SK-N-SH treated with all-trans-retinoic acid at 6 μM for 48 hours (cell line): ENCODE measurements at regions not wholly inside any gene's neighbourhood (a gene's known extent, or its start where the extent isn't known, plus 50 kb on each side); places are given as distances from the start of the nearest gene placed in this dataset.

Experiments
- ATAC-seq: fragments of 200-7000 bp; cut with Tn5 transposase; 3 replicates; pipeline ENCODE4 v1.9.1; 2020; ENCODE audit warnings: mild to moderate bottlenecking, moderate library complexity
- BACH2 ChIP-seq: fragments of 250-450 bp; sonication (Bioruptor Pico); IDR thresholded peaks from 2 replicates; pipeline ENCODE4 v1.9.0; 2021; ENCODE audit warnings: mild to moderate bottlenecking, borderline replicate concordance
- CSDC2 ChIP-seq: fragments of 250-450 bp; sonication (Bioruptor Pico); IDR thresholded peaks from 2 replicates; pipeline ENCODE4 v1.5.0; 2020; ENCODE audit warnings: mild to moderate bottlenecking, moderate library complexity
- ESRRG ChIP-seq: fragments of 250-450 bp; sonication (Bioruptor Pico); IDR thresholded peaks from 2 replicates; pipeline ENCODE4 v1.6.1; 2021; ENCODE audit warnings: mild to moderate bottlenecking
- GLIS3 ChIP-seq: fragments of 250-450 bp; sonication (Bioruptor Pico); IDR thresholded peaks from 2 replicates; pipeline ENCODE4 v1.5.0; 2020; ENCODE audit warnings: mild to moderate bottlenecking, moderate library complexity
- ISL1 ChIP-seq: fragments of 250-450 bp; sonication (Bioruptor Pico); IDR thresholded peaks from 2 replicates; pipeline ENCODE4 v2.1.2; 2022; ENCODE audit warnings: mild to moderate bottlenecking, moderate library complexity
- OSR1 ChIP-seq: fragments of 250-450 bp; sonication (Bioruptor Pico); IDR thresholded peaks from 2 replicates; pipeline ENCODE4 v1.8.0; 2022; ENCODE audit warnings: moderate library complexity, mild to moderate bottlenecking, inconsistent platforms
- PPARA ChIP-seq: fragments of 250-450 bp; sonication (Bioruptor Pico); IDR thresholded peaks from 2 replicates; pipeline ENCODE4 v1.5.0; 2020; ENCODE audit warnings: mild to moderate bottlenecking, borderline replicate concordance
- RARB ChIP-seq: fragments of 250-450 bp; sonication (Bioruptor Pico); IDR thresholded peaks from 2 replicates; pipeline ENCODE4 v1.8.0; 2021; ENCODE audit warnings: mild to moderate bottlenecking, moderate library complexity
- SNAI2 ChIP-seq: fragments of 250-450 bp; sonication (Bioruptor Pico); IDR thresholded peaks from 2 replicates; pipeline ENCODE4 v1.5.0; 2020; ENCODE audit warnings: mild to moderate bottlenecking, moderate library complexity
- TCF4 ChIP-seq: fragments of 250-450 bp; sonication (Bioruptor Pico); IDR thresholded peaks from 2 replicates; pipeline ENCODE4 v1.8.0; 2021; ENCODE audit warnings: mild to moderate bottlenecking, moderate library complexity, borderline replicate concordance
- TOX ChIP-seq: fragments of 250-450 bp; sonication (Bioruptor Pico); IDR thresholded peaks from 2 replicates; pipeline ENCODE4 v1.8.0; 2021; ENCODE audit warnings: mild to moderate bottlenecking, moderate library complexity, borderline replicate concordance
- ZC3H10 ChIP-seq: fragments of 250-450 bp; sonication (Bioruptor Pico); IDR thresholded peaks from 2 replicates; pipeline ENCODE4 v1.5.1; 2021; ENCODE audit warnings: mild to moderate bottlenecking, moderate library complexity
- ZFP3 ChIP-seq: fragments of 250-450 bp; sonication (Bioruptor Pico); IDR thresholded peaks from 2 replicates; pipeline ENCODE4 v1.5.0; 2020; ENCODE audit warnings: mild to moderate bottlenecking, moderate library complexity
- ZFP30 ChIP-seq: fragments of 450-650 bp; formaldehyde crosslinking; IDR thresholded peaks from 2 replicates; pipeline ENCODE4 v1.5.0; 2022; ENCODE audit warnings: mild to moderate bottlenecking, moderate library complexity
- ZNF565 ChIP-seq: fragments of 450-650 bp; formaldehyde crosslinking; conservative IDR thresholded peaks from 2 replicates; pipeline ENCODE4 v1.5.0; 2020; ENCODE audit warnings: low read depth, mild to moderate bottlenecking, moderate library complexity
- ZNF70 ChIP-seq: fragments of 450-650 bp; formaldehyde crosslinking; IDR thresholded peaks from 2 replicates; pipeline ENCODE4 v1.5.0; 2020; ENCODE audit warnings: mild to moderate bottlenecking, moderate library complexity
- ZNF8 ChIP-seq: fragments of 450-650 bp; formaldehyde crosslinking; IDR thresholded peaks from 2 replicates; pipeline ENCODE4 v1.5.0; 2020; ENCODE audit warnings: mild to moderate bottlenecking, moderate library complexity
- TF ChIP-seq, protein P1 (sequence below): fragments of 250-450 bp; sonication (Bioruptor Pico); IDR thresholded peaks from 2 replicates; pipeline ENCODE4 v1.8.0; 2021; ENCODE audit warnings: low read depth, mild to moderate bottlenecking, moderate library complexity, borderline replicate concordance
- TF ChIP-seq, protein P2 (sequence below): fragments of 250-450 bp; sonication (Bioruptor Pico); IDR thresholded peaks from 2 replicates; pipeline ENCODE4 v1.5.0; 2020; ENCODE audit warnings: mild to moderate bottlenecking, moderate library complexity
- TF ChIP-seq, protein P3 (sequence below): fragments of 250-450 bp; sonication (Bioruptor Pico); IDR thresholded peaks from 2 replicates; pipeline ENCODE4 v1.8.0; 2020; ENCODE audit warnings: mild to moderate bottlenecking, moderate library complexity, borderline replicate concordance
- TF ChIP-seq, protein P4 (sequence below): fragments of 250-450 bp; sonication (Bioruptor Pico); IDR thresholded peaks from 2 replicates; pipeline ENCODE4 v1.5.1; 2020; ENCODE audit warnings: low read depth, mild to moderate bottlenecking, moderate library complexity

DNA sequence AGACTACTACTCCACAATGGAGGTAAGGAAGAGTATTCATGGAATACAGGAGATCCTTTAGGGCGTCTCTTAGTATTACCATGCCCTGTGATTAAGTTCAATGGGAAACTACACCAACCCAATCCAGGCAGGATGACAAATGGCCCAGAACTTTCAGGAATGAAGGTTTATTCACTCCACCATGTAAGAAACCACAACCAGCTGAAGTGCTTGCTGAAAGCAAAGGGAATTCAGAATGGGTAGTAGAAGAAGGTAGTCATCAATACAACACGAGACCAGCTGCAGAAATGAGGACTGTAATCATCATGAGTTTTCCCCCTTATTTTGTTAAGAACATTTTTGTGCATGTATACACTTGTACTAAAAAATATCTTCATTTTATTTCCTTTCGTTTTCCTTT, 76.6 kb downstream of the GPR37 start:
- no peak for TF ChIP-seq TCF4
- TF ChIP-seq GLIS3 (CRISPR knock-in tag): no peak
- TF ChIP-seq ZFP30 (CRISPR knock-in tag): no peak
- TF ChIP-seq CSDC2 (CRISPR knock-in tag): no peak
- TF ChIP-seq TOX (CRISPR knock-in tag): no peak
- no peak for TF ChIP-seq OSR1 (CRISPR knock-in tag)
- no peak for TF ChIP-seq RARB (CRISPR knock-in tag)
- TF ChIP-seq, protein P1, sequence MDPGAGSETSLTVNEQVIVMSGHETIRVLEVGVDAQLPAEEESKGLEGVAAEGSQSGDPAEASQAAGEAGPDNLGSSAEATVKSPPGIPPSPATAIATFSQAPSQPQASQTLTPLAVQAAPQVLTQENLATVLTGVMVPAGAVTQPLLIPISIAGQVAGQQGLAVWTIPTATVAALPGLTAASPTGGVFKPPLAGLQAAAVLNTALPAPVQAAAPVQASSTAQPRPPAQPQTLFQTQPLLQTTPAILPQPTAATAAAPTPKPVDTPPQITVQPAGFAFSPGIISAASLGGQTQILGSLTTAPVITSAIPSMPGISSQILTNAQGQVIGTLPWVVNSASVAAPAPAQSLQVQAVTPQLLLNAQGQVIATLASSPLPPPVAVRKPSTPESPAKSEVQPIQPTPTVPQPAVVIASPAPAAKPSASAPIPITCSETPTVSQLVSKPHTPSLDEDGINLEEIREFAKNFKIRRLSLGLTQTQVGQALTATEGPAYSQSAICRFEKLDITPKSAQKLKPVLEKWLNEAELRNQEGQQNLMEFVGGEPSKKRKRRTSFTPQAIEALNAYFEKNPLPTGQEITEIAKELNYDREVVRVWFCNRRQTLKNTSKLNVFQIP (CRISPR knock-in tag): no peak
- TF ChIP-seq, protein P2, sequence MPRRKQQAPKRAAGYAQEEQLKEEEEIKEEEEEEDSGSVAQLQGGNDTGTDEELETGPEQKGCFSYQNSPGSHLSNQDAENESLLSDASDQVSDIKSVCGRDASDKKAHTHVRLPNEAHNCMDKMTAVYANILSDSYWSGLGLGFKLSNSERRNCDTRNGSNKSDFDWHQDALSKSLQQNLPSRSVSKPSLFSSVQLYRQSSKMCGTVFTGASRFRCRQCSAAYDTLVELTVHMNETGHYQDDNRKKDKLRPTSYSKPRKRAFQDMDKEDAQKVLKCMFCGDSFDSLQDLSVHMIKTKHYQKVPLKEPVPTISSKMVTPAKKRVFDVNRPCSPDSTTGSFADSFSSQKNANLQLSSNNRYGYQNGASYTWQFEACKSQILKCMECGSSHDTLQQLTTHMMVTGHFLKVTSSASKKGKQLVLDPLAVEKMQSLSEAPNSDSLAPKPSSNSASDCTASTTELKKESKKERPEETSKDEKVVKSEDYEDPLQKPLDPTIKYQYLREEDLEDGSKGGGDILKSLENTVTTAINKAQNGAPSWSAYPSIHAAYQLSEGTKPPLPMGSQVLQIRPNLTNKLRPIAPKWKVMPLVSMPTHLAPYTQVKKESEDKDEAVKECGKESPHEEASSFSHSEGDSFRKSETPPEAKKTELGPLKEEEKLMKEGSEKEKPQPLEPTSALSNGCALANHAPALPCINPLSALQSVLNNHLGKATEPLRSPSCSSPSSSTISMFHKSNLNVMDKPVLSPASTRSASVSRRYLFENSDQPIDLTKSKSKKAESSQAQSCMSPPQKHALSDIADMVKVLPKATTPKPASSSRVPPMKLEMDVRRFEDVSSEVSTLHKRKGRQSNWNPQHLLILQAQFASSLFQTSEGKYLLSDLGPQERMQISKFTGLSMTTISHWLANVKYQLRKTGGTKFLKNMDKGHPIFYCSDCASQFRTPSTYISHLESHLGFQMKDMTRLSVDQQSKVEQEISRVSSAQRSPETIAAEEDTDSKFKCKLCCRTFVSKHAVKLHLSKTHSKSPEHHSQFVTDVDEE (CRISPR knock-in tag): no peak
- no peak for TF ChIP-seq ZC3H10 (CRISPR knock-in tag)
- TF ChIP-seq, protein P3, sequence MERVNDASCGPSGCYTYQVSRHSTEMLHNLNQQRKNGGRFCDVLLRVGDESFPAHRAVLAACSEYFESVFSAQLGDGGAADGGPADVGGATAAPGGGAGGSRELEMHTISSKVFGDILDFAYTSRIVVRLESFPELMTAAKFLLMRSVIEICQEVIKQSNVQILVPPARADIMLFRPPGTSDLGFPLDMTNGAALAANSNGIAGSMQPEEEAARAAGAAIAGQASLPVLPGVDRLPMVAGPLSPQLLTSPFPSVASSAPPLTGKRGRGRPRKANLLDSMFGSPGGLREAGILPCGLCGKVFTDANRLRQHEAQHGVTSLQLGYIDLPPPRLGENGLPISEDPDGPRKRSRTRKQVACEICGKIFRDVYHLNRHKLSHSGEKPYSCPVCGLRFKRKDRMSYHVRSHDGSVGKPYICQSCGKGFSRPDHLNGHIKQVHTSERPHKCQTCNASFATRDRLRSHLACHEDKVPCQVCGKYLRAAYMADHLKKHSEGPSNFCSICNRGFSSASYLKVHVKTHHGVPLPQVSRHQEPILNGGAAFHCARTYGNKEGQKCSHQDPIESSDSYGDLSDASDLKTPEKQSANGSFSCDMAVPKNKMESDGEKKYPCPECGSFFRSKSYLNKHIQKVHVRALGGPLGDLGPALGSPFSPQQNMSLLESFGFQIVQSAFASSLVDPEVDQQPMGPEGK (CRISPR knock-in tag): no peak
- TF ChIP-seq ZFP3 (CRISPR knock-in tag): no peak
- no peak for TF ChIP-seq ESRRG (CRISPR knock-in tag)
- TF ChIP-seq SNAI2 (CRISPR knock-in tag): no peak
- TF ChIP-seq ZNF8 (CRISPR knock-in tag): no peak
- no peak for TF ChIP-seq BACH2
- TF ChIP-seq, protein P4, sequence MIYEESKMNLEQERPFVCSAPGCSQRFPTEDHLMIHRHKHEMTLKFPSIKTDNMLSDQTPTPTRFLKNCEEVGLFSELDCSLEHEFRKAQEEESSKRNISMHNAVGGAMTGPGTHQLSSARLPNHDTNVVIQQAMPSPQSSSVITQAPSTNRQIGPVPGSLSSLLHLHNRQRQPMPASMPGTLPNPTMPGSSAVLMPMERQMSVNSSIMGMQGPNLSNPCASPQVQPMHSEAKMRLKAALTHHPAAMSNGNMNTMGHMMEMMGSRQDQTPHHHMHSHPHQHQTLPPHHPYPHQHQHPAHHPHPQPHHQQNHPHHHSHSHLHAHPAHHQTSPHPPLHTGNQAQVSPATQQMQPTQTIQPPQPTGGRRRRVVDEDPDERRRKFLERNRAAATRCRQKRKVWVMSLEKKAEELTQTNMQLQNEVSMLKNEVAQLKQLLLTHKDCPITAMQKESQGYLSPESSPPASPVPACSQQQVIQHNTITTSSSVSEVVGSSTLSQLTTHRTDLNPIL: no peak
- no peak for TF ChIP-seq PPARA (CRISPR knock-in tag)
- TF ChIP-seq, all 23 proteins: peak for 0
- ATAC-seq: no peak

DNA sequence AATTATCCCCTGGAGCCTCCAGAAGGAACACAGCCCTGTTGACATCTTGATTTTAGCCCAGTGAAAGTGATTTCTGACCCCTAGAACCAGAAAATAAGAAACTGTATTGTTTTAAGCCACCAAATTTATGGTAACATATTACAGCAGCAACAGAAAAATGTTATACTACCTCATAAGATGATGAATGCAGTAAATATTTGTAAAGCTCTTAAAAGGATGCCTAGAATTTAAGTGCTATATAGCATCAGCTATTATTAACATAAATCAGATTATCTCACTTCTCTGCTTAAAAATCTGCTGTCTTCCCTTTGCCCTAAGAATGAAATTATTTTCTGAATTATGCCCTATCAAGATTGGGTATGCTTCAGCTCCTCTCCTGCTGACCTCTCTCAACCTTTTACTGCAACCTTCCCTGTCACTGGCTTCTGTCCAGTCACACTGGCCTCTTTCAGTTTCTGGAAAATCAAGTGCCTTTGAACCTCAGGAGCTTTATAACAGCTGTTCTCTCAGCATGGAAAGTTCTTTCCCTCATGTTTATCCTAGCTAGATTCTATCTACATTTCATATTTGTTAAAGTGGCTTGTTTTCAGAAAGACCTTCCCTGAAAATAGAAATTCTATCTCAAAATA, 78.9 kb downstream of the GPR37 start:
- TF ChIP-seq TOX (CRISPR knock-in tag) (no peak), ZNF70 (CRISPR knock-in tag) (no peak), ISL1 (peak; percentile 97), ZFP30 (CRISPR knock-in tag) (no peak), ZNF565 (CRISPR knock-in tag) (no peak), ZFP3 (CRISPR knock-in tag) (no peak), BACH2 (no peak), CSDC2 (CRISPR knock-in tag) (no peak), ZNF8 (CRISPR knock-in tag) (no peak)
- TF ChIP-seq, protein P4: peak; percentile 45; the same call in 1 of the 2 replicates
- TF ChIP-seq, protein P1 (CRISPR knock-in tag): no peak
- TF ChIP-seq, all 23 proteins: peak for 2
- ATAC-seq: no peak
